K562 (cell line): ENCODE measurements at regions not wholly inside any gene's neighbourhood (a gene's known extent, or its start where the extent isn't known, plus 50 kb on each side); places are given as distances from the start of the nearest gene placed in this dataset.

ENCODE experiments used
- ATAC-seq: fragments of 200-7000 bp; cut with Tn5 transposase; 3 replicates; pipeline ENCODE4 v1.9.1; 2020; ENCODE audit warnings: moderate library complexity
- BruUV-seq: library from RNA; stranded (reverse); fragments of 400-500 nt; replicated peaks from 2 replicates; lab custom pipeline; 2021; lab: Mats Ljungman, UMichigan
- CTCF ChIA-PET: fragments of 300-600 bp; formaldehyde crosslinking; extraction: SDS; loops from one replicate; lab custom pipeline; 2021; ENCODE audit warnings: low intra/inter-chr PET ratio; lab: Yijun Ruan, JAX
- POLR2A ChIA-PET: fragments of 300-600, 350-650 bp; sonication (Branson Sonifier 250); formaldehyde crosslinking; extraction: SDS; loops from one replicate; lab custom pipeline; 2021; ENCODE audit warnings: antibody characterized with exemption, inconsistent platforms; lab: Yijun Ruan, JAX
- DNase-seq, 4 experiments: peaks; one replicate each; pipeline versions ENCODE4 v3.0.0 to v3.0.0-alpha.2; 2011 to 2018; ENCODE audit warnings: low spot score in 3 of 4, mixed read lengths in 3 of 4; ENCODE audit errors: extremely low read depth in 1 of 4
- FAIRE-seq: peaks from 2 replicates; lab custom pipeline; 2011; peaks lifted over from hg19 to GRCh38; lab: Jason Lieb, UNC
- H2AFZ ChIP-seq: 2 replicates; pipeline ENCODE4 v1.6.0; 2011; ENCODE audit warnings: low read depth, low read length, control low read depth, inconsistent platforms
- H3K27ac ChIP-seq: fragments of 200-600 bp; 3 replicates; pipeline ENCODE4 v1.8.0; 2011; ENCODE audit warnings: low read depth, mild to moderate bottlenecking, control low read depth, inconsistent platforms, low read length, moderate library complexity, mixed read lengths; ENCODE audit errors: extremely low read depth
- H3K27me3 ChIP-seq, 2 experiments: fragments of 300-600 bp in 1 of 2; 2 replicates in 1 of 2; 3 replicates in 1 of 2; pipeline versions ENCODE4 v1.6.0 to v1.8.0; 2011; ENCODE audit warnings: inconsistent platforms in 2 of 2, low read length in 2 of 2, mild to moderate bottlenecking in 1 of 2, mixed read lengths in 1 of 2, moderate library complexity in 1 of 2; ENCODE audit not compliant: control insufficient read depth in 2 of 2, insufficient read depth in 2 of 2
- H3K36me3 ChIP-seq: fragments of 300-600 bp; 3 replicates; pipeline ENCODE4 v1.8.0; 2011; ENCODE audit warnings: mild to moderate bottlenecking, low read length, inconsistent platforms; ENCODE audit not compliant: control insufficient read depth, insufficient read depth
- H3K4me1 ChIP-seq, 2 experiments: fragments of 200-600 bp in 1 of 2; replicated peaks in 1 of 2; 2 replicates in 1 of 2; 3 replicates in 1 of 2; pipeline versions ENCODE4 v1.5.1 to v1.8.0; 2011; ENCODE audit warnings: inconsistent platforms in 2 of 2, low read length in 2 of 2, mild to moderate bottlenecking in 1 of 2, mixed read lengths in 1 of 2, moderate library complexity in 1 of 2; ENCODE audit not compliant: control insufficient read depth in 2 of 2, insufficient read depth in 2 of 2
- H3K4me2 ChIP-seq: 2 replicates; pipeline ENCODE4 v1.6.1; 2011; ENCODE audit warnings: low read length, control low read depth, inconsistent platforms, mixed read lengths; ENCODE audit not compliant: insufficient read depth
- H3K4me3 ChIP-seq: fragments of 200-600 bp; sonication (generic), shearing (Covaris generic); 2 replicates; pipeline ENCODE4 v1.5.1; 2016; ENCODE audit warnings: control low read depth, inconsistent platforms
- H3K79me2 ChIP-seq: fragments of 200-600 bp; 3 replicates; pipeline ENCODE4 v1.8.0; 2011; ENCODE audit warnings: low read length, inconsistent platforms; ENCODE audit not compliant: control insufficient read depth, insufficient read depth
- H3K9ac ChIP-seq, 2 experiments: 2 replicates each; pipeline versions ENCODE4 v1.6.0 to v1.6.1; 2011; ENCODE audit warnings: low read depth in 2 of 2, low read length in 2 of 2, control low read depth in 1 of 2, inconsistent platforms in 1 of 2, mild to moderate bottlenecking in 1 of 2, mixed read lengths in 1 of 2; ENCODE audit not compliant: insufficient read depth in 1 of 2
- H3K9me1 ChIP-seq: one replicate; pipeline ENCODE4 v1.6.0; 2011; ENCODE audit warnings: inconsistent platforms, mild to moderate bottlenecking, low read length, moderate library complexity; ENCODE audit not compliant: control insufficient read depth, insufficient read depth
- H3K9me3 ChIP-seq: replicated peaks from 2 replicates; pipeline ENCODE4 v1.5.1; 2011; ENCODE audit warnings: low read depth, low read length, inconsistent platforms; ENCODE audit not compliant: control insufficient read depth, insufficient read depth
- H4K20me1 ChIP-seq: replicated peaks from 2 replicates; pipeline ENCODE4 v1.6.1; 2011; ENCODE audit warnings: low read length, inconsistent platforms, mixed read lengths; ENCODE audit not compliant: control insufficient read depth, insufficient read depth
- DIDO1 ChIP-seq: fragments of 450-650 bp; IDR thresholded peaks from 2 replicates; pipeline ENCODE4 v1.6.1; 2016; ENCODE audit warnings: low read depth, missing biosample characterization, missing genetic modification characterization
- ETV5 ChIP-seq: sonication (generic); formaldehyde crosslinking; IDR thresholded peaks from 2 replicates; pipeline ENCODE4 v1.4.0; 2020; ENCODE audit warnings: low read depth, mild to moderate bottlenecking, missing genetic modification reagents
- EWSR1 ChIP-seq: fragments of 450-650 bp; IDR thresholded peaks from 2 replicates; pipeline ENCODE4 v1.6.1; 2018; ENCODE audit warnings: borderline replicate concordance, mild to moderate bottlenecking, low read depth, moderate library complexity; ENCODE audit not compliant: partially characterized antibody
- HDAC3 ChIP-seq: fragments of 450-650 bp; IDR thresholded peaks from 2 replicates; pipeline ENCODE4 v1.6.1; 2018; ENCODE audit warnings: borderline replicate concordance, mild to moderate bottlenecking, moderate library complexity; ENCODE audit not compliant: partially characterized antibody
- ILF3 ChIP-seq: fragments of 450-650 bp; IDR thresholded peaks from 2 replicates; pipeline ENCODE4 v1.6.1; 2018; ENCODE audit warnings: antibody characterized with exemption, mild to moderate bottlenecking, moderate library complexity, borderline replicate concordance
- KAT7 ChIP-seq: sonication (generic); formaldehyde crosslinking; IDR thresholded peaks from 2 replicates; pipeline ENCODE4 v1.8.0; 2022; ENCODE audit warnings: missing genetic modification reagents, mild to moderate bottlenecking, borderline replicate concordance
- YY1 ChIP-seq, 3 experiments: IDR thresholded peaks; 2 replicates each; pipeline ENCODE4 v1.6.1; 2011; ENCODE audit warnings: low read length in 2 of 3, mild to moderate bottlenecking in 2 of 3, moderate library complexity in 2 of 3, borderline replicate concordance in 1 of 3, control low read depth in 1 of 3, low read depth in 1 of 3; ENCODE audit not compliant: insufficient read depth in 3 of 3, insufficient replicate concordance in 2 of 3, control insufficient read depth in 1 of 3, insufficient read length in 1 of 3; ENCODE audit errors: extremely low read depth in 1 of 3
- ZNF212 ChIP-seq: fragments of 450-650 bp; formaldehyde crosslinking; IDR thresholded peaks from 2 replicates; pipeline ENCODE4 v1.4.0; 2020; ENCODE audit warnings: mild to moderate bottlenecking
- ZNF232 ChIP-seq: sonication (generic); formaldehyde crosslinking; IDR thresholded peaks from 2 replicates; pipeline ENCODE4 v1.8.0; 2022; ENCODE audit warnings: mild to moderate bottlenecking, missing genetic modification reagents
- WGBS: fragments of 100-300 bp; shearing (Covaris generic); methylation state at CpG from one replicate; pipeline ENCODE4 v1.1.6; 2016; ENCODE audit warnings: low coverage, mixed read lengths; ENCODE audit not compliant: insufficient coverage; ENCODE audit errors: missing lambda C conversion rate; 5-methylcytosine and 5-hydroxymethylcytosine counted together
- in situ Hi-C: fragments of 300-500 bp; cut with MboI; formaldehyde crosslinking; loops from 4 replicates; pipeline ENCODE4 v1.15.0; 2018; ENCODE audit warnings: inconsistent platforms, mixed read lengths
- intact Hi-C: fragments of 100-400 bp; cut with micrococcal nuclease; formaldehyde crosslinking; loops from 2 replicates; pipeline ENCODE4 v1.14.2; 2022
- TF ChIP-seq, protein P1 (sequence below), 3 experiments: fragments of 200-800 bp in 1 of 3; fragments of 250-450 bp in 1 of 3; fragments of 450-650 bp in 1 of 3; sonication (Bioruptor Pico) in 1 of 3; sonication (Bioruptor generic) in 1 of 3; formaldehyde crosslinking in 1 of 3; IDR thresholded peaks; 2 replicates each; pipeline versions ENCODE4 v1.6.1 to v1.8.0; 2016 to 2022; ENCODE audit warnings: mild to moderate bottlenecking in 2 of 3, missing genetic modification characterization in 2 of 3, missing compliant biosample characterization in 1 of 3, moderate library complexity in 1 of 3

DNA sequence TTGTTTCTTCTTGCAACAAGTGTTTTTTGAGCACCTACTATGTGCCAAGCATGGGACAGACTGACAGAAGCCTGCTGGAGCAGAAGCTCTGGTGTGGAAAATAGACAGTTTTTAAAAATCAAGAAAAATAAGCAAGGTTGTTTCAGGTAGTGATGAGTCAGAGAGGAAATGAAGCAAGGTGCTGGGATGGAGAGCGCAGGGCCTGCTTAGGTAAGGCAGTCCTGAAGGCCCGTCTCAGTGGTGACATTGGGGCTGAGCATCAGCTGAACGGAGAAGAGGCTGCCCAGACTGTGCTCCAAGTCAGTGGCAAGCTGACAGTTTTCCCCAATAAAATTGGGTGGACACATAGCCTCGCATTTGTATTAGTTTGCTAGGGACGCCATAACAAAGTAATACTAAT is 263.6 kb downstream of the SS18 start (continued):
- TF ChIP-seq, protein P1, sequence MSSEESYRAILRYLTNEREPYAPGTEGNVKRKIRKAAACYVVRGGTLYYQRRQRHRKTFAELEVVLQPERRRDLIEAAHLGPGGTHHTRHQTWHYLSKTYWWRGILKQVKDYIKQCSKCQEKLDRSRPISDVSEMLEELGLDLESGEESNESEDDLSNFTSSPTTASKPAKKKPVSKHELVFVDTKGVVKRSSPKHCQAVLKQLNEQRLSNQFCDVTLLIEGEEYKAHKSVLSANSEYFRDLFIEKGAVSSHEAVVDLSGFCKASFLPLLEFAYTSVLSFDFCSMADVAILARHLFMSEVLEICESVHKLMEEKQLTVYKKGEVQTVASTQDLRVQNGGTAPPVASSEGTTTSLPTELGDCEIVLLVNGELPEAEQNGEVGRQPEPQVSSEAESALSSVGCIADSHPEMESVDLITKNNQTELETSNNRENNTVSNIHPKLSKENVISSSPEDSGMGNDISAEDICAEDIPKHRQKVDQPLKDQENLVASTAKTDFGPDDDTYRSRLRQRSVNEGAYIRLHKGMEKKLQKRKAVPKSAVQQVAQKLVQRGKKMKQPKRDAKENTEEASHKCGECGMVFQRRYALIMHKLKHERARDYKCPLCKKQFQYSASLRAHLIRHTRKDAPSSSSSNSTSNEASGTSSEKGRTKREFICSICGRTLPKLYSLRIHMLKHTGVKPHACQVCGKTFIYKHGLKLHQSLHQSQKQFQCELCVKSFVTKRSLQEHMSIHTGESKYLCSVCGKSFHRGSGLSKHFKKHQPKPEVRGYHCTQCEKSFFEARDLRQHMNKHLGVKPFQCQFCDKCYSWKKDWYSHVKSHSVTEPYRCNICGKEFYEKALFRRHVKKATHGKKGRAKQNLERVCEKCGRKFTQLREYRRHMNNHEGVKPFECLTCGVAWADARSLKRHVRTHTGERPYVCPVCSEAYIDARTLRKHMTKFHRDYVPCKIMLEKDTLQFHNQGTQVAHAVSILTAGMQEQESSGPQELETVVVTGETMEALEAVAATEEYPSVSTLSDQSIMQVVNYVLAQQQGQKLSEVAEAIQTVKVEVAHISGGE (CRISPR knock-in tag; IDR thresholded peaks at IDR 0.05) = no peak

DNA sequence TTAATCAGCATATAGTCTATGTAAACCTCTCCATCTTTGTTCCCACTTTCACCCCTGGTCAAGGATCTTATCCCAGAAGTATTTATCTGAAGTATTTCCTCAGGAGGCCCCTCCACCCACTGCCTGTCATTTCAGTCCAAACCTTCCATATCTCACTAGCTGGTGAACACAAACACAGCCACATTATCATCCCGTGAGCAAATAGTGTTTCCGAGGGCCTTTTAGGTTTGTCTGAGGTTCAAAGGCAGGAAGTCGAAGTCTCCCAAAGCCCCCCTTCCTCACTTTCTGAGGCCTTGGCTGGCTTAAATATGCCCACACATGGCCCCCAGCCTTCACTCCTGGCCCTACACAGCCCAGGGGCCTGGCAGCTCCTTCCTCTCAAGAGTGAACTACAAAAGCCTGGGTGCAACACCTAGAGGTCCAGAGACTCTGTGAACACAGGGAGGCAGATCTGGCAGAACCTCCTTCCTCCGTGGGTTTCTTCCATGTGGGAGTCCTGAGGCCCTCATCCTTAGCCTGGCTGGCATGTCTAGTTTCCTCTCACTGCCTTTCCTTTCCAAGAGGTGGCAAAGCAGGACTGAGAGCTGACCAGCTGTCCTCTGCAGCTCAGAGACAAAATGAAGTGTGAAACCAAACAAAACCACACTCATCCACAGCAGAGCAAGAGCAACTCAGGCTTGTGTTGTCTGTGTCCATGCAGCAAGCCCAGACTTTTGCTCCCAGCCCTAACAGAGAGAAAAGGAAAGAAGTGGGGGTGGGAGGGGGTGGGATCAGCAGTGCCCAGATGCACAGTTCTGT is 264.2 kb downstream of the SS18 start:
- Histone ChIP-seq H3K4me1 (no peaks in the 10 kb centered on the region), H3K27me3 (no peaks in the 10 kb centered on the region), H3K9me3 (no peaks in the 10 kb centered on the region), H3K27ac (no peak overlapping the region), H3K9me1 (no peaks in the 10 kb centered on the region), H2AFZ (no peak overlapping the region), H3K4me2 (no peak overlapping the region), H4K20me1 (no peaks in the 10 kb centered on the region), H3K79me2 (no peaks in the 10 kb centered on the region), H3K9ac (no peak overlapping the region), H3K36me3 (no peaks in the 10 kb centered on the region), H3K4me3 (no peak overlapping the region)
- POLR2A ChIA-PET = no interaction called here
- 0% methylated on average over 4 of the region's 4 CpGs for WGBS
- no TSS peak for BruUV-seq
- DNase-seq (no peak), FAIRE-seq (no peak), ATAC-seq (no peak)
- in situ Hi-C loops (no loop called here), intact Hi-C loops (loop anchor here (10.0 kb wide), 2 partner anchors 151 to 601 kb away; no protein-coding TSS in a partner anchor)
- CTCF ChIA-PET = no interaction called here
- TF ChIP-seq DIDO1 (tag) (no peak), EWSR1 (no peak), ZNF212 (no peak), KAT7 (no peak), ETV5 (CRISPR knock-in tag) (no peak), HDAC3 (no peak), ILF3 (no peak), YY1 (IDR thresholded peaks at IDR 0.05; ENCODE audit: borderline replicate concordance in 1 of 3, control insufficient read depth in 1 of 3, extremely low read depth in 1 of 3, insufficient read depth in 3 of 3, insufficient read length in 1 of 3, insufficient replicate concordance in 2 of 3, low read depth in 1 of 3, low read length in 2 of 3) (no peak), ZNF232 (CRISPR knock-in tag) (no peak)
- TF ChIP-seq, protein P1 (CRISPR knock-in tag; IDR thresholded peaks at IDR 0.05) = no peak
